Right ventricle myocardium superior (tissue), 1 donor: ENCODE measurements at regions not wholly inside any gene's neighbourhood (a gene's known extent, or its start where the extent isn't known, plus 50 kb on each side); places are given as distances from the start of the nearest gene placed in this dataset.
A peak's percentile ranks its signal among the peaks of the same experiment; 100 is the strongest.
"Not testable (repeated sequence)": the region's sequence is repeated elsewhere in the genome, so short reads cannot be mapped to it uniquely, and the experiment has no call there.

Experiments used
- ATAC-seq: fragments of 200-7000 bp; cut with Tn5 transposase; one replicate; pipeline ENCODE4 v1.9.1; 2020; ENCODE audit warnings: mild to moderate bottlenecking; ENCODE audit not compliant: poor library complexity
- DNase-seq: peaks from one replicate; pipeline ENCODE4 v3.0.0-alpha.2; 2020
- intact Hi-C: fragments of 100-400 bp; cut with DNase I; formaldehyde crosslinking; loops from one replicate; pipeline ENCODE4 v1.11.2; 2022
- donor health status: DM: no; HTN: yes; CAD: no; lungs with severe emphysema.

DNA sequence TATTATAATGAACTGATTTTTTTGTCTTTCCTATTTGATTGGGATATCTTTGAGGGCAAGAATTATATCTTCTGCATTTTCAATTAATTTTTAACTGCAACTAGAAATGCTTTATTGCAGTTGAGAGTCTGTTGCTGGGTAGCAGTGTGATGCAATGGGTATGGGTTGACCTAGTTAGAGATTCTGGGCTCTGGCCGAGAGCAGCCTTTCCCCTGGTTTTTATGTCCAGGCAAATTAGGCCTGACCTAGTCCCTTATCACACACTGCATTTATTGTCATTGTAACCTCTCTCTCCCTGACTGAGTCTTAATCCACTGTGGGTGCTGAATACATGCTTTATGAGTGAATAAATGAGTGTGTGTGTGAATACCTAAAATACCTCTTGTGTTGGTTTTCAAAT, 206.4 kb upstream of the PTGFR start:
- ATAC-seq (peak; percentile 93), DNase-seq (peak; percentile 58)
- intact Hi-C loops: no loop called here

GRCh38 chr1:78286686-78287085, 204.1 kb upstream of the PTGFR start:
- intact Hi-C loops: no loop called here
- no peak for DNase-seq
- ATAC-seq: no peak

DNA sequence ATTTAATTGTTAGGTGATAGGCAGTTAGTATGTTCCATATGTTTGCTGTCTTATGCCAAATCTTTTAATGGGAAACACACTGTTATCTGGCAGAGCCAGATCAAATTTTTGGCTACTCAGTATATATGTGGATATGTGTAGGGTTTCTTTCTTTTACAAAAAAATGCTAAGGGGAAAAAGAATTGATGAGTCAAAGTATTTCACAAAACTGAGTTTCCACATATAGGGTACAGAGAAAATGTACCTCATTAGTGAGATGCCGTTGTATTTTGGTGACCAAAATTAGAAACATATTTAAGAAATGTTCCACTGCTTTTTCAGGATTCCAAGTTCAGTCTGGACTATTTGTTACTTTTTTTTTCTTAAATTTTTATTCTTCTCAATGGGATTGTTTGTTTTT, 201.2 kb upstream of the PTGFR start:
- DNase-seq (no peak), ATAC-seq (no peak)
- intact Hi-C loops: no loop called here

DNA sequence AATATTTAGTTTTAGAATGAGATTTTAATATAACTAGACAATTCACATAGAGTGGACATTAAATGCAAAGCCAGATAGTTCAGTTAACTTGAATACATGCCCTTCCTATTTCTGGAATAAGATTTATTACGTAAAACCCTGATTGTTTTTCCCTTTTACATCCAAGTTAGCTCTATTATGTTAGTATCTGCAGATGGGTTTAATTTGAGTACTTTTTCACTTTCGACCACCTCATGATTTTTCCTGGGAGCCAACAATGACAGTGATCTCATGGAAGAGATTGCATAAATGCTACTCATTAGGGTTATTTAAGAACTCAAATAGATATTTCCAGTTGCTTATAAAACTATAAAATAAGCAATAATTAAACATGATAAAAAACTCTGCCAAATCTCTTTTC, 199.4 kb upstream of the PTGFR start:
- DNase-seq (no peak), ATAC-seq (peak; percentile 56)
- intact Hi-C loops: no loop called here

- DNase-seq (no peak), ATAC-seq (no peak)
- intact Hi-C loops: no loop called here
Observed at GRCh38 chr1:78291872-78292271, 198.9 kb upstream of the PTGFR start.

DNA sequence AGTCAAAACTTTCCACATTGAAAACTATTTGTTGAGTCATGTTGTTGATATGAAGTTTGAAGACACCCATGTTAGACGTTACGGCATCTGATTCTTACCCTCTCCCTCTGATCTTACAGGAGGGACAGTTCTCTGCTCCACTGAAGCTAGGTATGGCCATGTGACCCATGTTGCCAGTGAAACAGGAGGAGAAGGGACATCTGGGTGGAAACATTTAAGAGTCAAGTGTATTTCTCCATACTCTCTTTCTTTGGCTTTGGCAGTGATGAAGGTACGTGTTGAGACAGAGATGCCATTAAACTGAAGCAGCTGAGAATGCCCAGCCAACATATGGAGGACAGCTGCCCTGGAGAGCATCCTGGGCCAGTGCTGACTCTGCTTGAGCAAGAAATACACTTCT, 198.4 kb upstream of the PTGFR start:
- intact Hi-C loops: no loop called here
- DNase-seq: no peak
- no peak for ATAC-seq

DNA sequence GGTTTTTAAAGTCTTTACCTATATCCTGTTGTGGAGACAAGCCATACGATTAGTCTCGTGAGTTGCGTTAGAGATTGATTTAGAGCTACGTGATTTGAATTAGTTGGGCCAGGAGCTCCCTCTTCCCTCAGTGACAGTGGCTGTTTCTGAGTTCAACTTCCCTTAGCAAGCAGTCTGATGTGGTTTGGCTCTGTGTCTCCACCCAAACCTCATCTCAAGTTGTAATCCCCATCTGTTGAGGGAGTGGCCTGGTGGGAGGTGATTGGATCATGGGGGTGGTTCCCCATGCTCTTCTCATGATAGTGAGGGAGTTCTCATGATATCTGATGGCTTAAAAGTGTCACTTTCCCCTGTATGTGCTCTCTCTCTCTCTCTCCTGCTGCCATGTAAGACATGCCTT, 192.9 kb upstream of the PTGFR start:
- ATAC-seq (no peak), DNase-seq (no peak)
- intact Hi-C loops: no loop called here

- no peak for ATAC-seq
- intact Hi-C loops: no loop called here
Observed at GRCh38 chr1:78298349-78298748, 192.4 kb upstream of the PTGFR start.

DNA sequence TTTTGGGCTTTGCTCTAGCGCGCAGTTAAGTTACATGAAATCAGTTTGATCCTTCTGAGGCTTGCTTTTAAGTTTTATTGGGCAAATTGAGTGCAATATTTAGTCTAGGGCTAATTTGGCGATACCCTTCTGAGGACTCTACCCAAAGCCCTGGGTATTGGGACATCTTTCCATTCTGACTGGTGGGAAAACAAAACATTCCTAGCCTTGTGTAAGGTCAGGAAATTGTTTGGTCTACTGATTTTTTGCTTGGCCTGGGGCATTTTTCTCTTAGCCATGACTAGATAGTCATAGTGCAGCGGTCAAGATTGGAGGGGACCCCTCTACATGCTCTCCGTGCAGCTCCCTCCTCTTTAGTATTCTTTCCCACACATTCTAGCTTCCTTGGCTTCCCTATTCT, 189.6 kb upstream of the PTGFR start:
- intact Hi-C loops: no loop called here
- DNase-seq: no peak
- ATAC-seq: no peak

More at GRCh38 chr1:78298349-78298748, 192.4 kb upstream of the PTGFR start:
- no peak for DNase-seq

- intact Hi-C loops: no loop called here
- DNase-seq: no peak
- ATAC-seq: peak; percentile 95
Observed at GRCh38 chr1:78303620-78304019, 187.2 kb upstream of the PTGFR start.

DNA sequence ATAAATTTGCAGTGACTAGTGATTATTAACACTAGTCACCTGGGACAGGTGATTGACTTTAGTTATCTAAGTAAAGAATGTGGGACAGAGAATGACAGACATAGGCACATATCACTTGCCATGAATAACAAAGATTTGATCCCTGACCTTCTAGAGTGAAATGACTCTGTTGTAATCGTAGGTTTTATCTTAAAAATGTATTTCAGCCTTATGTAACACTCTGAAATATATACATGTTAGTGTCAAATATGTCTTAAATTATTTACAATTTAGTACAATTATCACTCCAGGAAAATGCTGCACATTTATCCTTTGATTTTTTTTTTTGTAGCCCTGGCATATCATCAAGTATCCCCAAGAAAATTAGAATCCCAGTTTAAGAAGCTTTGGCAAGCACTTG, 186.4 kb upstream of the PTGFR start:
- intact Hi-C loops: no loop called here
- DNase-seq: no peak
- no peak for ATAC-seq

GRCh38 chr1:78304761-78305160, 186.0 kb upstream of the PTGFR start:
- DNase-seq (no peak), ATAC-seq (no peak)
- intact Hi-C loops: no loop called here

DNA sequence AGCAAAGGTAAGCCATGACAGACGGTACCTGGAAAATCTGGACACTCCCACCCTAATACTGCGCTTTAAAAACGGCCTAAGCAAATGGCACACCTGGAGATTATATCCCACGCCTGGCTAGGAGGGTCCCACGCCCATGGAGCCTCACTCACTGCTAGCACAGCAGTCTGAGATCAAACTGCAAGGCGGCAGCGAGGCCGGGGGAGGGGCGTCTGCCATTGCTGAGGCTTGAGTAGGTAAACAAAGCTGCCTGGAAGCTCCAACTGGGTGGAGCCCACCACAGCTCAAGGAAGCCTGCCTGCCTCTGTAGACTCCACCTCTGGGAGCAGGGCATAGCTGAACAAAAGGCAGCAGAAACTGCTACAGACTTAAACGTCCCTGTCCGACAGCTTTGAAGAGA, 180.5 kb upstream of the PTGFR start:
- ATAC-seq, intact Hi-C loops, DNase-seq: not testable (repeated sequence)

- no peak for DNase-seq
- intact Hi-C loops: no loop called here
- no peak for ATAC-seq
Observed at GRCh38 chr1:78318011-78318410, 172.8 kb upstream of the PTGFR start.

GRCh38 chr1:78319603-78320002, 171.2 kb upstream of the PTGFR start:
- intact Hi-C loops: no loop called here
- DNase-seq (no peak), ATAC-seq (no peak)

- intact Hi-C loops: no loop called here
- no peak for DNase-seq
- no peak for ATAC-seq
Observed at GRCh38 chr1:78322928-78323680, 167.7 kb upstream of the PTGFR start.

- ATAC-seq: no peak
- intact Hi-C loops: no loop called here
- DNase-seq: no peak
Observed at GRCh38 chr1:78325293-78325692, 165.5 kb upstream of the PTGFR start.

- DNase-seq (no peak), ATAC-seq (no peak)
- intact Hi-C loops: no loop called here
Observed at GRCh38 chr1:78329475-78329874, 161.3 kb upstream of the PTGFR start.

DNA sequence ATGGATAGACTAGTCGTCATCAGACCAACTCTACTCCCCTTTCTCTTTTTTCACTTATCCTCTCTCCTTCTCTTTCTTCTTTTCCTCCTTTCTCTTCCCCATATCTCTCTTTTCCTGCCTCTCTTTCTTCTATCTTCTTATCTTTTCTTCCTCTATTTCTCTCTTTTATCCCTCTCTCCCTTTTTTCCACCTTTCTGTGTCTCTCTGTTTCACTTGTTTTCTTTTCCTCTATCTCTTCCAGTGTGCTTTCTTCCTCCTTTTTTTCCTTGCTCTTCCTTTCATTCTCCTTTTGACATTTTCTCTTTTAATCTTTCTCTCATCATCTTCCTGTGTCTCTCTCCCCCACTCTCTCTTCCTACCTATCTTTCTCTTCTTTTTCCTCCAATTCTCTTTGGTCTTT, 159.0 kb upstream of the PTGFR start:
- intact Hi-C loops: no loop called here
- ATAC-seq (no peak), DNase-seq (no peak)

DNA sequence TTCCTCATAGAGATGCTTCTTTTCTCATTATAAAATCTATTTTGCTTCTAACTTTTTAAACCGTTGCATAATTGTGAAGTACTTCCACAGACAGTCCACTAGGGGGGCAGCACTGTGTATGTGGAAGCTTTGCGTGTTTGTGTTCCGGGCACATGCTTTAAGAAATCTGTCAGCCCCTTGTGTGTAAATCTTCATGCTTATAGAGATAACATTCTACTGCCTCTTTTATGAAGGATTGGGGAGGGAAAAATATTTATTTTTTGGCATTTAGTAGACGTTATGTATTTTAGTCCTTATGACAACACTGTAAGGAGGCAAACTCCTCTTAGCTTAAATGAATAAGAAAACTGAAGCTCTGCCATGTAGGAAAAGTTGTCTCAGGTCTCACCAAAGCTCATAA, 157.3 kb upstream of the PTGFR start:
- DNase-seq (no peak), ATAC-seq (peak; percentile 74)
- intact Hi-C loops: no loop called here

GRCh38 chr1:78334114-78334513, 156.7 kb upstream of the PTGFR start:
- ATAC-seq: no peak
- no peak for DNase-seq
- intact Hi-C loops: no loop called here
